ENCODE measurements at regions not wholly inside any gene's neighbourhood (a gene's known extent, or its start where the extent isn't known, plus 50 kb on each side); places are given as distances from the start of the nearest gene placed in this dataset.

DNA sequence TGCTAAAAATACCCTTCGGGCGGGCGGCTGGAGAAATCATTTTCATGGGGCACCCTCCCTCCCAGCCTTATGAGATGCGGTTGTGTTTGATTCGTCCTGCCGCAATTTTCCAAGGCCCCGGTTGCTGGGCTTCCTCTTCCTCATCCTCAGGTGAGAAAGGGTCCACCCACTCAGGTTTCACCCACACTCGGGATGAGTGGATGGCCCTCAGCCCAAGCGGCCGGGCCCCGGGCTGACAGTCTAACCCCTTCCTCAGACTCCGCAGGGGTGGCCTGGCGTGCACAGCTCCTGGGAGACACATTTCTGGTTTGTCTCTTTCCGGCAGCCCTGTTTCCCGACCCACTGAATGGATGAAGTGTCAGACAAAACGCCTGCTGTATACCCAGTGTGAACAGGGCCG, 116.5 kb upstream of the LRPAP1 start:
- Histone ChIP-seq H3K9me3 (ENCODE audit: low read length) (no peaks in the 10 kb centered on the region), H3K27me3 (ENCODE audit: control insufficient read depth in 1 of 2, insufficient read depth in 2 of 2, low read length in 2 of 2) (peaks cover 6 to 83% of the 10 kb centered on the region in 2 experiments; a peak in 3 of 5 replicates), H3K79me2 (ENCODE audit: insufficient read depth, low read length) (no peaks in the 10 kb centered on the region), H3K4me2 (ENCODE audit: low read depth, low read length) (no peak overlapping the region), H3K4me3 (replicated peaks in 1 of 3; ENCODE audit: insufficient read depth in 1 of 3, low read depth in 2 of 3, low read length in 3 of 3) (no peak overlapping the region), H2AFZ (ENCODE audit: low read length) (no peak overlapping the region), H3K9ac (ENCODE audit: insufficient read depth, low read depth, low read length) (no peak overlapping the region), H3K36me3 (replicated peaks in 1 of 2; ENCODE audit: control insufficient read depth in 1 of 2, insufficient read depth in 2 of 2, low read length in 2 of 2) (no peaks in the 10 kb centered on the region), H3K27ac (ENCODE audit: extremely low read length, insufficient read depth, low read length) (no peak overlapping the region), H4K20me1 (ENCODE audit: insufficient read depth, low read length) (no peaks in the 10 kb centered on the region; the same call in 1 of the 2 replicates), H3K4me1 (ENCODE audit: insufficient read depth, low read length) (peaks cover 15% of the 10 kb centered on the region)
- no peak for TF ChIP-seq RFX1 (IDR thresholded peaks at IDR 0.05)
- TF ChIP-seq NAIF1 (CRISPR knock-in tag; IDR thresholded peaks at IDR 0.05; ENCODE audit: borderline replicate concordance), result no peak
- no peak for TF ChIP-seq TGIF2 (CRISPR knock-in tag; IDR thresholded peaks at IDR 0.05)
- FAIRE-seq (no peak), DNase-seq (ENCODE audit: low spot score) (no peak), ATAC-seq (no peak)
- intact Hi-C loops (cut with micrococcal nuclease; ENCODE audit: unreplicated experiment), result no loop called here
- ChIA-PET POLR2A (no interaction called here), CTCF (ENCODE audit: low intra/inter-chr PET ratio, low total read pairs) (no interaction called here)
- 41% methylated on average over 14 of the region's 17 CpGs for WGBS (ENCODE audit: low lambda C conversion rate)
- in situ Hi-C loops (cut with HindIII; ENCODE audit: extremely low pct_ligation_motif_present, low pct_unique_long_range_greater_than_20kb), result no loop called here
- BruUV-seq (replicated peaks), result no TSS peak

DNA sequence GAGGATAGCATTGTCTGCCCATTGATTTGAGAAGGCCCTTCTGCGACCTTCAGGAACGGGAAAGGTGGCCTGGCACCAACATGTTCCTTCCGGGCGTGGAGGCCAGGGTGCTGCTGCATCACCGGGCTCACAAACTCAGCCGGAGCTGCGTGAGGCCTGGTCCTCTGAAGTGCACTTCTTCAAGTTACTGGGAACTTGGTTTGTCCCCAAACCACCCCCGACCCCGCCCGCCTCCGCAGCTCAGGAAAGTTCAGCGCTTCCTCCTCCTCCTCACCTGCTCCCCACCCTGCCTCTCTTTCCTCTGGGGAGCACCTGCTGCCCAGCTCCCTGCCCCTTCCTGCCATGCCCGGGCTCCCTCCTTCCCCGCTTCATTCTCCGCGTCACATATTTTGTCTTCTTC, 116.0 kb upstream of the LRPAP1 start:
- peaks cover 15% of the 10 kb centered on the region for H3K4me1 ChIP-seq (ENCODE audit: insufficient read depth, low read length)
- H4K20me1 ChIP-seq (ENCODE audit: insufficient read depth, low read length), result no peaks in the 10 kb centered on the region; the same call in 1 of the 2 replicates
- ATAC-seq (no peak), FAIRE-seq (no peak), DNase-seq (ENCODE audit: low spot score) (no peak)
- WGBS (ENCODE audit: low lambda C conversion rate), result 44% methylated on average over 9 of the region's 16 CpGs
- H3K9ac ChIP-seq (ENCODE audit: insufficient read depth, low read depth, low read length), result no peak overlapping the region
- in situ Hi-C loops (cut with HindIII; ENCODE audit: extremely low pct_ligation_motif_present, low pct_unique_long_range_greater_than_20kb) (no loop called here), intact Hi-C loops (cut with micrococcal nuclease; ENCODE audit: unreplicated experiment) (no loop called here)
- ChIA-PET CTCF (ENCODE audit: low intra/inter-chr PET ratio, low total read pairs) (no interaction called here), POLR2A (no interaction called here)
- H3K36me3 ChIP-seq (replicated peaks in 1 of 2; ENCODE audit: control insufficient read depth in 1 of 2, insufficient read depth in 2 of 2, low read length in 2 of 2), result no peaks in the 10 kb centered on the region
- H3K27me3 ChIP-seq (ENCODE audit: control insufficient read depth in 1 of 2, insufficient read depth in 2 of 2, low read length in 2 of 2), result peaks cover 8 to 83% of the 10 kb centered on the region in 2 experiments; a peak in 4 of 5 replicates
- H3K27ac ChIP-seq (ENCODE audit: extremely low read length, insufficient read depth, low read length), result no peak overlapping the region
- no peak overlapping the region for H3K4me2 ChIP-seq (ENCODE audit: low read depth, low read length)
- no peak overlapping the region for H3K4me3 ChIP-seq (replicated peaks in 1 of 3; ENCODE audit: insufficient read depth in 1 of 3, low read depth in 2 of 3, low read length in 3 of 3)
- H3K79me2 ChIP-seq (ENCODE audit: insufficient read depth, low read length), result no peaks in the 10 kb centered on the region
- H3K9me3 ChIP-seq (ENCODE audit: low read length), result no peaks in the 10 kb centered on the region
- no TSS peak for BruUV-seq (replicated peaks)
- H2AFZ ChIP-seq (ENCODE audit: low read length), result no peak overlapping the region
- TF ChIP-seq ZNF614 (CRISPR knock-in tag; IDR thresholded peaks at IDR 0.05; ENCODE audit: borderline replicate concordance) (no peak), SMARCE1 (IDR thresholded peaks at IDR 0.05; ENCODE audit: borderline replicate concordance) (no peak), ZNF33B (CRISPR knock-in tag; IDR thresholded peaks at IDR 0.05) (no peak), CCDC6 (CRISPR knock-in tag; IDR thresholded peaks at IDR 0.05) (no peak), ZNF879 (CRISPR knock-in tag; IDR thresholded peaks at IDR 0.05) (no peak), SIN3B (IDR thresholded peaks at IDR 0.05; ENCODE audit: low read length) (no peak), ZNF343 (CRISPR knock-in tag; IDR thresholded peaks at IDR 0.05) (no peak), GABPB1 (CRISPR knock-in tag; IDR thresholded peaks at IDR 0.05) (no peak)
- TF ChIP-seq, protein P1, sequence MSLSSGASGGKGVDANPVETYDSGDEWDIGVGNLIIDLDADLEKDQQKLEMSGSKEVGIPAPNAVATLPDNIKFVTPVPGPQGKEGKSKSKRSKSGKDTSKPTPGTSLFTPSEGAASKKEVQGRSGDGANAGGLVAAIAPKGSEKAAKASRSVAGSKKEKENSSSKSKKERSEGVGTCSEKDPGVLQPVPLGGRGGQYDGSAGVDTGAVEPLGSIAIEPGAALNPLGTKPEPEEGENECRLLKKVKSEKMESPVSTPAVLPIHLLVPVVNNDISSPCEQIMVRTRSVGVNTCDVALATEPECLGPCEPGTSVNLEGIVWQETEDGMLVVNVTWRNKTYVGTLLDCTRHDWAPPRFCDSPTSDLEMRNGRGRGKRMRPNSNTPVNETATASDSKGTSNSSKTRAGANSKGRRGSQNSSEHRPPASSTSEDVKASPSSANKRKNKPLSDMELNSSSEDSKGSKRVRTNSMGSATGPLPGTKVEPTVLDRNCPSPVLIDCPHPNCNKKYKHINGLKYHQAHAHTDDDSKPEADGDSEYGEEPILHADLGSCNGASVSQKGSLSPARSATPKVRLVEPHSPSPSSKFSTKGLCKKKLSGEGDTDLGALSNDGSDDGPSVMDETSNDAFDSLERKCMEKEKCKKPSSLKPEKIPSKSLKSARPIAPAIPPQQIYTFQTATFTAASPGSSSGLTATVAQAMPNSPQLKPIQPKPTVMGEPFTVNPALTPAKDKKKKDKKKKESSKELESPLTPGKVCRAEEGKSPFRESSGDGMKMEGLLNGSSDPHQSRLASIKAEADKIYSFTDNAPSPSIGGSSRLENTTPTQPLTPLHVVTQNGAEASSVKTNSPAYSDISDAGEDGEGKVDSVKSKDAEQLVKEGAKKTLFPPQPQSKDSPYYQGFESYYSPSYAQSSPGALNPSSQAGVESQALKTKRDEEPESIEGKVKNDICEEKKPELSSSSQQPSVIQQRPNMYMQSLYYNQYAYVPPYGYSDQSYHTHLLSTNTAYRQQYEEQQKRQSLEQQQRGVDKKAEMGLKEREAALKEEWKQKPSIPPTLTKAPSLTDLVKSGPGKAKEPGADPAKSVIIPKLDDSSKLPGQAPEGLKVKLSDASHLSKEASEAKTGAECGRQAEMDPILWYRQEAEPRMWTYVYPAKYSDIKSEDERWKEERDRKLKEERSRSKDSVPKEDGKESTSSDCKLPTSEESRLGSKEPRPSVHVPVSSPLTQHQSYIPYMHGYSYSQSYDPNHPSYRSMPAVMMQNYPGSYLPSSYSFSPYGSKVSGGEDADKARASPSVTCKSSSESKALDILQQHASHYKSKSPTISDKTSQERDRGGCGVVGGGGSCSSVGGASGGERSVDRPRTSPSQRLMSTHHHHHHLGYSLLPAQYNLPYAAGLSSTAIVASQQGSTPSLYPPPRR (CRISPR knock-in tag; IDR thresholded peaks at IDR 0.05; ENCODE audit: borderline replicate concordance), result no peak
- TF ChIP-seq, protein P2, sequence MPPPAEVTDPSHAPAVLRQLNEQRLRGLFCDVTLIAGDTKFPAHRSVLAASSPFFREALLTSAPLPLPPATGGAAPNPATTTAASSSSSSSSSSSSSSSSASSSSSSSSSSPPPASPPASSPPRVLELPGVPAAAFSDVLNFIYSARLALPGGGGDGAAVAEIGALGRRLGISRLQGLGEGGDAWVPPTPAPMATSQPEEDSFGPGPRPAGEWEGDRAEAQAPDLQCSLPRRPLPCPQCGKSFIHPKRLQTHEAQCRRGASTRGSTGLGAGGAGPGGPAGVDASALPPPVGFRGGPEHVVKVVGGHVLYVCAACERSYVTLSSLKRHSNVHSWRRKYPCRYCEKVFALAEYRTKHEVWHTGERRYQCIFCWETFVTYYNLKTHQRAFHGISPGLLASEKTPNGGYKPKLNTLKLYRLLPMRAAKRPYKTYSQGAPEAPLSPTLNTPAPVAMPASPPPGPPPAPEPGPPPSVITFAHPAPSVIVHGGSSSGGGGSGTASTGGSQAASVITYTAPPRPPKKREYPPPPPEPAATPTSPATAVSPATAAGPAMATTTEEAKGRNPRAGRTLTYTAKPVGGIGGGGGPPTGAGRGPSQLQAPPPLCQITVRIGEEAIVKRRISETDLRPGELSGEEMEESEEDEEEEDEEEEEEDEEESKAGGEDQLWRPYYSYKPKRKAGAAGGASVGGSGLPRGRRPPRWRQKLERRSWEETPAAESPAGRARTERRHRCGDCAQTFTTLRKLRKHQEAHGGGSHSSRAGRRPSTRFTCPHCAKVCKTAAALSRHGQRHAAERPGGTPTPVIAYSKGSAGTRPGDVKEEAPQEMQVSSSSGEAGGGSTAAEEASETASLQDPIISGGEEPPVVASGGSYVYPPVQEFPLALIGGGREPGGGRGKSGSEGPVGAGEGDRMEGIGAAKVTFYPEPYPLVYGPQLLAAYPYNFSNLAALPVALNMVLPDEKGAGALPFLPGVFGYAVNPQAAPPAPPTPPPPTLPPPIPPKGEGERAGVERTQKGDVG (CRISPR knock-in tag; IDR thresholded peaks at IDR 0.05; ENCODE audit: borderline replicate concordance), result no peak
